G401.6 (cell line): ENCODE measurements at regions not wholly inside any gene's neighbourhood (a gene's known extent, or its start where the extent isn't known, plus 50 kb on each side); places are given as distances from the start of the nearest gene placed in this dataset.

Experiments used
- FAIRE-seq: peaks from 2 replicates; lab custom pipeline; 2012; peaks lifted over from hg19 to GRCh38; lab: Jason Lieb, UNC

- FAIRE-seq, result no peak
Measured at GRCh38 chr4:187934766-187935165, 60.8 kb upstream of the ZFP42 start.

- no peak for FAIRE-seq
Measured at GRCh38 chr4:187937557-187937956, 58.0 kb upstream of the ZFP42 start.

DNA sequence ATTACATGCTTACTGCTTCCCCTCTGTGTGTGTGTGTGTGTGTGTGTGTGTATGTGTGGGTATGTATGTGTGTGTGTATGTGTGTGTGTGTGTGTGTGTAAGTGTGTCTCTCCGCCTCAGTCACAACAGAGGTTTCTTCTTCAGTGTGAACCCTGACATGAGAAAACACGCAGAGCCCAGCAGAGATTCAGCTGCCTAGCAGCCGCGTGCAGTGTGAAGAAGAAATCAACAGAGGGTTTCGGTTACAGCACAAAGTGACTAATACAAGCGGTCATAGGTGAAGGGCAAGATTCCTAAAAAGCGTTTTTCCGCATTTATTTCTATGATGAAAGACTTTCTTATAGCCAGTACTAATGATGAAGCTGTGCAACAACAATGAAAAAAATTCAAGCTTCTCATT lies 55.3 kb upstream of the ZFP42 start:
- no peak for FAIRE-seq

GRCh38 chr4:187942968-187943367 lies 52.6 kb upstream of the ZFP42 start:
- FAIRE-seq, result no peak

GRCh38 chr4:187944179-187944578 lies 51.4 kb upstream of the ZFP42 start:
- no peak for FAIRE-seq
